CD4-positive, alpha-beta T cell (primary cell): ENCODE measurements at regions not wholly inside any gene's neighbourhood (a gene's known extent, or its start where the extent isn't known, plus 50 kb on each side); places are given as distances from the start of the nearest gene placed in this dataset.

ENCODE experiments used
- ATAC-seq: fragments of 200-7000 bp; cut with Tn5 transposase; one replicate; pipeline ENCODE4 v1.10.0; 2022; ENCODE audit warnings: mild to moderate bottlenecking; ENCODE audit not compliant: poor library complexity
- CTCF ChIA-PET: fragments of 350-600 bp; sonication (Branson Sonifier 250); formaldehyde crosslinking; loops from one replicate; lab custom pipeline; 2021; ENCODE audit warnings: antibody characterized with exemption, inconsistent platforms; lab: Charles Lee
- POLR2A ChIA-PET: fragments of 350-600 bp; sonication (Branson Sonifier 250); formaldehyde crosslinking; loops from one replicate; lab custom pipeline; 2021; ENCODE audit warnings: antibody characterized with exemption, inconsistent platforms; lab: Charles Lee
- DNase-seq, 14 experiments: peaks; one replicate each; pipeline ENCODE4 v3.0.0-alpha.2; 2013 to 2020; ENCODE audit warnings: mixed read lengths in 2 of 14
- H3K27ac ChIP-seq, 2 donors: one replicate each; pipeline versions ENCODE4 v1.5.1 to v1.7.0; 2013; ENCODE audit warnings: low read length in 2 of 2, low read depth in 1 of 2, mild to moderate bottlenecking in 1 of 2
- H3K27me3 ChIP-seq, 2 experiments: 1 replicate in 1 of 2; 2 replicates in 1 of 2; pipeline versions ENCODE4 v1.6.1 to v1.7.0; 2013; ENCODE audit warnings: low read length in 2 of 2, control low read depth in 1 of 2, mild to moderate bottlenecking in 1 of 2, moderate library complexity in 1 of 2; ENCODE audit not compliant: insufficient read depth in 2 of 2, control insufficient read depth in 1 of 2
- H3K36me3 ChIP-seq: one replicate; pipeline ENCODE4 v1.6.1; 2013; ENCODE audit warnings: low read length, control low read depth; ENCODE audit not compliant: insufficient read depth
- H3K4me1 ChIP-seq: one replicate; pipeline ENCODE4 v1.6.1; 2013; ENCODE audit warnings: low read length, control low read depth; ENCODE audit not compliant: insufficient read depth
- H3K4me3 ChIP-seq: one replicate; pipeline ENCODE4 v1.5.1; 2013; ENCODE audit warnings: mild to moderate bottlenecking, low read length, moderate library complexity
- H3K9me3 ChIP-seq, 2 experiments: 1 replicate in 1 of 2; 2 replicates in 1 of 2; pipeline versions ENCODE4 v1.6.1 to v1.7.0; 2013; ENCODE audit warnings: low read length in 2 of 2, mild to moderate bottlenecking in 2 of 2, control low read depth in 1 of 2, moderate library complexity in 1 of 2; ENCODE audit not compliant: control insufficient read depth in 1 of 2, insufficient read depth in 1 of 2
- H3K27ac Mint-ChIP-seq: one replicate; pipeline ENCODE4 v1.8.0; 2020; ENCODE audit warnings: mixed read lengths
- H3K27me3 Mint-ChIP-seq: one replicate; pipeline ENCODE4 v1.8.0; 2021; ENCODE audit warnings: mixed read lengths
- H3K36me3 Mint-ChIP-seq: one replicate; pipeline ENCODE4 v1.8.0; 2021; ENCODE audit warnings: low read depth, mixed read lengths
- H3K4me1 Mint-ChIP-seq: one replicate; pipeline ENCODE4 v1.8.0; 2021; ENCODE audit warnings: low read depth, mixed read lengths
- H3K4me3 Mint-ChIP-seq: one replicate; pipeline ENCODE4 v1.8.0; 2020; ENCODE audit warnings: mild to moderate bottlenecking, mixed read lengths
- H3K9me3 Mint-ChIP-seq: one replicate; pipeline ENCODE4 v1.8.0; 2020; ENCODE audit warnings: mixed read lengths
- CTCF ChIP-seq: fragments of 200-600 bp; IDR thresholded peaks from one replicate; pipeline ENCODE4 v1.8.0; 2022; ENCODE audit warnings: antibody characterized with exemption, mild to moderate bottlenecking
- intact Hi-C, 2 experiments: fragments of 100-400 bp; cut with DNase I in 1 of 2; cut with micrococcal nuclease in 1 of 2; formaldehyde crosslinking; loops; one replicate each; pipeline versions ENCODE4 v1.15.1 to v1.9.0; 2023 to 2025; cut with DNase I, micrococcal nuclease

- ChIA-PET CTCF (no interaction called here), POLR2A (no interaction called here)
- H3K27ac Mint-ChIP-seq, result no peak overlapping the region
- no peaks in the 10 kb centered on the region for H3K27me3 ChIP-seq
- H3K27ac ChIP-seq, result no peak overlapping the region
- no peak overlapping the region for H3K4me3 ChIP-seq
- H3K27me3 Mint-ChIP-seq, result peaks cover 2% of the 10 kb centered on the region
- H3K4me1 Mint-ChIP-seq, result no peaks in the 10 kb centered on the region
- intact Hi-C loops, result no loop called here
- H3K36me3 Mint-ChIP-seq, result no peaks in the 10 kb centered on the region
- peaks cover 2% of the 10 kb centered on the region for H3K9me3 Mint-ChIP-seq
- no peaks in the 10 kb centered on the region for H3K36me3 ChIP-seq
- H3K4me3 Mint-ChIP-seq, result no peak overlapping the region
- H3K4me1 ChIP-seq, result no peaks in the 10 kb centered on the region
- H3K9me3 ChIP-seq, result peaks cover 0 to 5% of the 10 kb centered on the region in 2 experiments
- no peak for TF ChIP-seq CTCF
- no peak for DNase-seq
- no peak for ATAC-seq
Measured at GRCh38 chr9:22395687-22396141, 50.9 kb upstream of the DMRTA1 start.
